ENCODE measurements at regions not wholly inside any gene's neighbourhood (a gene's known extent, or its start where the extent isn't known, plus 50 kb on each side); places are given as distances from the start of the nearest gene placed in this dataset.
"Not testable (repeated sequence)": the region's sequence is repeated elsewhere in the genome, so short reads cannot be mapped to it uniquely, and the experiment has no call there.

DNA sequence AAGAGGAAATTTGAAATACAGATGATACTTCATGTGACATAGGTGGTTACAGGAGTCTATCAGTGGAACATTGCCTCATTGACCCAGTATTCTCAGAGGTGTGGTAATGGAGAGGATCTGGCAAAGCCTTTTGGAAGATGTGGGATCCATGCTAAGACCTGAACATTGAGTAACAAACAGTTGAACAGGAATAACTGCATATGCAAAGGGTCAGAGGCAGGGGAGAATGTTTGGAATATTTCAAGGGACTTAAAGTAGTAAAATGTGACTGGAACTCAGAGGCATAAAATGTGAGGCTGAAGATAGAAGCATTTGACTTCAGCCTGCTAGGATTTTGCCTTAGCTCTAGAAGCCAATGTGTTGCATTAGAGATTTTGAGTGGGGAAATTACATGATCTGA, 300.2 kb upstream of the ETAA1 start:
- Mint-ChIP-seq H3K27me3 (no peaks in the 10 kb centered on the region), H3K4me1 (no peaks in the 10 kb centered on the region), H3K9me3 (peaks cover 0 to 3% (median 3%) of the 10 kb centered on the region in 7 donors), H3K4me3 (no peak overlapping the region), H3K27ac (no peak overlapping the region), H3K36me3 (no peaks in the 10 kb centered on the region)
- ATAC-seq (ENCODE audit: low read depth in 2 of 2) (no peak), DNase-seq (no peak)

DNA sequence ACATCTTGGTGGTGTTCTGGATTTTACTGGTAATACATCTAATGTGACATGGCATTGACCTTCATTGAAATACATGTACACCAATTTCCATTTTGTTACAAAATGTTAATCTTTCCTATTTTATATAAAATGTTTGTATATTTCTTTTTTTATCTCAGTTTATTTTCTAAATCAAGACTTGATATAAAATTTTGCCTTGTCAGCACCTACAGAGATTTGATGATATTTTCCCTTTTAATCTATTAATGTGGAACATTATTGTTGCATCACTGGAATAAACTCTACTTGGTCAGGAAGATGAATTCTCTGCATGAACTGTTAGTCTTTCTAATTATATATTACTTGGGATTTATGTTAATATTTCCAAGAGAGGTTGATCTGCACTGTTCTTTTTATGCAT, 294.0 kb upstream of the ETAA1 start:
- Mint-ChIP-seq H3K4me3 (no peak overlapping the region), H3K27me3 (no peaks in the 10 kb centered on the region), H3K4me1 (no peaks in the 10 kb centered on the region), H3K36me3 (peaks cover 0 to 8% of the 10 kb centered on the region in 2 donors), H3K27ac (no peak overlapping the region), H3K9me3 (peaks cover 9 to 45% (median 19%) of the 10 kb centered on the region in 7 donors)
- DNase-seq: no peak
- no peak for ATAC-seq (ENCODE audit: low read depth in 2 of 2)

DNA sequence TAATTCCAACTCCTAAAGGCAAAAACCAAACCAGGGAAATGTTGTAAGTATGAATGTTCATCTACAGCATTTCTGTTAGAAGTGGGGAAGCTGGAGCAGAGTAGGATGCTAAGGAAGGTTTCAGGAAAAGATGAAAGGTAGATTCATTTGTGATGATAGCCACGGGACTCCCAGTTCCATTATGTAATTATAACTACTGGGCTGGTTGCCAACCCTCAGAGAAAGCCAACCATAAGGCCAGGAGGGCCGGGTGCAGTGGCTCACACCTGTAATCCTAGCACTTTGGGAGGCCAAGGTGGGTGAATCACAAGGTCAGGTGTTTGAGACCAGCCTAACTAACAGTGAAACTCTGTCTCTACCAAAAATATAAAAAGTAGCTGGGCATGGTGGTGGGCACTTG, 288.9 kb upstream of the ETAA1 start:
- Mint-ChIP-seq H3K27me3 (no peaks in the 10 kb centered on the region), H3K4me3 (no peak overlapping the region), H3K4me1 (no peaks in the 10 kb centered on the region), H3K9me3 (peaks cover 9 to 31% (median 15%) of the 10 kb centered on the region in 7 donors), H3K27ac (no peak overlapping the region), H3K36me3 (peaks cover 0 to 8% of the 10 kb centered on the region in 2 donors)
- DNase-seq (no peak), ATAC-seq (ENCODE audit: low read depth in 2 of 2) (no peak)

DNA sequence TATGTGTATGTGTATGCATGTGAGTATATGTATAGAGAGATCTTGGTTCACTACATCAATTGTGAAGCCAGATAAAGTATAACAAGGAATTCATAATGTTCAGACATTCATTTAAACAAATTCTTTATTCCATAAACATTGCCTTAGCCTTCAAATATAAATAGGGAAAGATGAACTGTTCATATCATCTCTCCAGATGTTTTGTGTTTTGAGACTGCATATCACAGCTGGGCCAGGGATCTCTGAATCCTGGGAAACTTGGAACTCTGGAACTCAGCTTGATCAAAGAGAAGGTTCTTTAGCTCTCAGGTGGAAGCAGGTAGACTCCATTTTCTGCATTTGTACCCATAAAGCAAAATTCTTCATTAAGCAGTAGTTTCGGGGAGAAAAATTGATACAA, 272.6 kb upstream of the ETAA1 start:
- H3K27me3 Mint-ChIP-seq: no peaks in the 10 kb centered on the region
- ATAC-seq (ENCODE audit: low read depth in 2 of 2): no peak
- peaks cover 5 to 15% (median 8%) of the 10 kb centered on the region in 7 donors for H3K9me3 Mint-ChIP-seq
- H3K27ac Mint-ChIP-seq: no peak overlapping the region
- no peak overlapping the region for H3K4me3 Mint-ChIP-seq
- no peaks in the 10 kb centered on the region for H3K4me1 Mint-ChIP-seq
- H3K36me3 Mint-ChIP-seq: no peaks in the 10 kb centered on the region
- DNase-seq: no peak

DNA sequence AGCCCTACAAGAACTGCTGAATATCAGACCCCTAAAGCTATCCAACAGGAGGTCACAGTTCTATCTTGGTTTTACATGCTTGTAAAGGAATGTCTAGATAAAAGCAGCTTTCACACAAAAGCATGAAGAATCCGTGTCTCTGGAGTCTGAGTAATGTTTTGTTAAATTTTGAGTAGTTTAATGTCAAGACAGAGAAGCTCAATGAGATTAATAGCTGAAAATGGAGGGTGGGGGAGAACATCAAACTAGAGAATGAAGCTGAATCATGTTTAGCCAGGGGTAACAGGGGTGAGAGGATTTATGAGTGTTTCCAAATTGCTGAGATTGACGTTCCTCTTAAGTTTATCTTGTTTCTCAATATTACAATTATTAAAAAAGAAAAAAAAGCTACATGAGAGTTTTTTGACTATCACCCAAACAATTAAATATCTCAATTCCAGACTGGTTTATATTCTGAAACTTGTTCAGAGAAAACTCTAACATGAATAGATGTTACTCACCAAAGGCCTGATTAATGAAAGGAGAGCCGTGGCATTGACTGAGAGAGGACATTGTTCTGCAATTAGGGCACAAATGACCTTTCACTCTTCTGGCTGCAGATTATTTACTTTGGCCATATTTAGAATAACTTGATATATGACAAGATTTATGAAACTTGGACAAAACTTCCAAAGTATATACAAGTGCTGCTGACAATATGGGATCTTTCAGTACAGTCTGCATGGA, 266.4 kb upstream of the ETAA1 start:
- Mint-ChIP-seq H3K27me3 (no peaks in the 10 kb centered on the region), H3K4me1 (no peaks in the 10 kb centered on the region), H3K4me3 (no peak overlapping the region), H3K27ac (peak overlapping the region in 1 of 6 donors; percentile 1), H3K36me3 (no peaks in the 10 kb centered on the region), H3K9me3 (peaks cover 0 to 6% (median 0%) of the 10 kb centered on the region in 7 donors)
- no peak for ATAC-seq (ENCODE audit: low read depth in 2 of 2)
- no peak for DNase-seq

DNA sequence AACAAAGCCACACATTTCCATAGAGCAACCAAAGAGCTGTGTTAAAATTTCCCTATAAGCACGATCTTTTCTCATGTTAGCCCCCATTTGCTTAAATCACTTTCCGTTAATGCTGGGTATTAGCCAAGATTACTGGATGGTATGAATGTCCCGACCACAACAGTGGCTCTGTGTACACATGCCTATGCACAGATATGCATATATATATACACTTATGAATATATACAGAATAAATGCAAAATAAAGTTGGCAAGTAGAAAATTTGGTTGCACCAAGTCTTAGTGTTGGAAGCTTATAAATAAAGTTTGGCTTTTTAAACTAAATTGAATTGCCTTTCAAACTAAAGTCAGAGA, 265.9 kb upstream of the ETAA1 start:
- no peak overlapping the region for H3K27ac Mint-ChIP-seq
- H3K36me3 Mint-ChIP-seq: no peaks in the 10 kb centered on the region
- no peaks in the 10 kb centered on the region for H3K27me3 Mint-ChIP-seq
- ATAC-seq (ENCODE audit: low read depth in 2 of 2): no peak
- no peaks in the 10 kb centered on the region for H3K4me1 Mint-ChIP-seq
- H3K9me3 Mint-ChIP-seq: peaks cover 0 to 6% (median 0%) of the 10 kb centered on the region in 7 donors
- H3K4me3 Mint-ChIP-seq: no peak overlapping the region
- no peak for DNase-seq

DNA sequence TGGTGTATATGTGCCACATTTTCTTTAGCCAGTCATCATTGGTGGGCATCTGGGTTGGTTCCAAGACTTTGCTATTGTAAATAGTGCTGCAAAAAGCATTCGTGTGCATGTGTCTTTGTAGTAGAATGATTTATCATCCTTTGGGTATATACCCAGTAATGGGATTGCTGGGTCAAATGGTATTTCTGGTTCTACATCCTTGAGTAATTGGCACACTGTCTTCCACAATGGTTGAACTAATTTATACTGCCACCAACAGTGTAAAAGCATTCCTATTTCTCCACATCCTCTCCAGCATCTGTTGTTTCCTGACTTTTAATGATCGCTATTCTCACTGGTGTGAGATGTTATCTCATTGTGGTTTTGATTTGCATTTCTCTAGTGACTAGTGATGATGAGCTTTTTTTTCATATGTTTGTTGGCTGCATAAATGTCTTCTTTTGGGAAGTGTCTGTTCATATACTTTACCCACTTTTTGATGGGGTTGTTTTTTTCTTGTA, 264.6 kb upstream of the ETAA1 start:
- H3K36me3 Mint-ChIP-seq; H3K27me3 Mint-ChIP-seq; H3K4me1 Mint-ChIP-seq; H3K27ac Mint-ChIP-seq; H3K9me3 Mint-ChIP-seq; H3K4me3 Mint-ChIP-seq; ATAC-seq (ENCODE audit: low read depth in 2 of 2); DNase-seq: not testable (repeated sequence)

DNA sequence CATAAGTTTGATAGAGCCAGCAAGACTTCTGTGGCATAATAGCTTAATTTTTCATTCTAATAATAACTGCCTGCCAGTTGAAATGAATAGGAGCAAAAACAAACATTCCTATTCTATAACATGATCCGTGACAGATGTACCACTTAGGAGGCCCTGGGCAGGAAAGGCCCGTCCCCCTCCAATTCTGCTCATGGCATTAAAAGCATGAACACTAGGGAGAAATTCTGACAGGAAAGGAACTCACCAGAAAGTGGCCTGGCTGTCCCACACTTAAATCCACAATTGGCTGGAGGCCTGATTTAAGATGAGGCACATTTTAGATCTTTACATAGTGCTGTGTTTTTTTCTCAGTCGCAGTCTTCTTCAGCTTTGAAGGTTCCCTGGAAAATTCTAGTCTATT, 261.9 kb upstream of the ETAA1 start:
- H3K27ac Mint-ChIP-seq: no peak overlapping the region
- ATAC-seq (ENCODE audit: low read depth in 2 of 2): no peak
- H3K27me3 Mint-ChIP-seq: no peaks in the 10 kb centered on the region
- no peak for DNase-seq
- no peaks in the 10 kb centered on the region for H3K36me3 Mint-ChIP-seq
- H3K4me3 Mint-ChIP-seq: no peak overlapping the region
- H3K4me1 Mint-ChIP-seq: no peaks in the 10 kb centered on the region
- peaks cover 0 to 6% (median 0%) of the 10 kb centered on the region in 7 donors for H3K9me3 Mint-ChIP-seq

DNA sequence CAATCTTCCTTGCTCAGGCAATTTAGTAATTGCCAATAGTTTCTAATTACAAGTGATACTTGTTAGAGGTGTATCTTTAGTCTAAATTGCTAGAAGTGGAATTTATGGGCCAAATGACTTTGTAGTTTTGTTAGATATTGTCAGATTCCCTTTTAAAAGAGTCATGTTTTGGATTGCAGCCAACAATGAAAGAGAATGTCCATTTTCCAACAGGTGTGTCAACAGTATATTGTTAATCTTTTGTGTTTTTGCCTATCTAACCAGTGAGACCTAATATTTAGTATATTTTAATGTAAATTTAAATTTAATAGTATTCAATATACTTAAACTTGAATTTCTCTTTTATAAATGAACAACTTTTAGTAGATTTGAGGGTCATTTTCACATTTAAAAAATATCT, 259.4 kb upstream of the ETAA1 start:
- H3K4me1 Mint-ChIP-seq: no peaks in the 10 kb centered on the region
- no peaks in the 10 kb centered on the region for H3K36me3 Mint-ChIP-seq
- ATAC-seq (ENCODE audit: low read depth in 2 of 2) (no peak), DNase-seq (no peak)
- H3K9me3 Mint-ChIP-seq: peaks cover 0 to 3% (median 0%) of the 10 kb centered on the region in 7 donors
- no peaks in the 10 kb centered on the region for H3K27me3 Mint-ChIP-seq
- no peak overlapping the region for H3K4me3 Mint-ChIP-seq
- no peak overlapping the region for H3K27ac Mint-ChIP-seq

DNA sequence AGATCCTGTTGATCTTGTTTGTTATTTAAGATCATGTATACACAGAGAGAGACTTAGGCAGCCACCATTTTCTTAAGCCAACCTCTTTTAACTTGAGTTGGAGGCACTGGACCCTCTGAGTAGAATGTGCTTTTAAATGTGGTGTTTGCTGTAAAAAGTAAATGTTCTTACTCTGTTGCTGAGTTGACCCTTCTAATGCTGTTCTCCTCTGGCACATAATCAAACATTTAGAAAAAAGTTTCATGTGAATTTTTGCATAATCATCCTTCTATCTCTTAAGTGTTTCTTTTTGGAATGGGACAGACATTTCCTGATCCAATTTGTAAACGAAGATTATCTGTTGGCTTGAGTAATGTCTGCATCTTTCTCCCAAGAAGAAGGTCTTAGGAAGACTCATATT, 255.1 kb upstream of the ETAA1 start:
- H3K36me3 Mint-ChIP-seq: no peaks in the 10 kb centered on the region
- ATAC-seq (ENCODE audit: low read depth in 2 of 2) (no peak), DNase-seq (no peak)
- peaks cover 0 to 2% (median 0%) of the 10 kb centered on the region in 7 donors for H3K9me3 Mint-ChIP-seq
- no peak overlapping the region for H3K4me3 Mint-ChIP-seq
- no peaks in the 10 kb centered on the region for H3K4me1 Mint-ChIP-seq
- peaks cover 0 to 4% (median 0%) of the 10 kb centered on the region in 3 donors for H3K27me3 Mint-ChIP-seq
- H3K27ac Mint-ChIP-seq: no peak overlapping the region

DNA sequence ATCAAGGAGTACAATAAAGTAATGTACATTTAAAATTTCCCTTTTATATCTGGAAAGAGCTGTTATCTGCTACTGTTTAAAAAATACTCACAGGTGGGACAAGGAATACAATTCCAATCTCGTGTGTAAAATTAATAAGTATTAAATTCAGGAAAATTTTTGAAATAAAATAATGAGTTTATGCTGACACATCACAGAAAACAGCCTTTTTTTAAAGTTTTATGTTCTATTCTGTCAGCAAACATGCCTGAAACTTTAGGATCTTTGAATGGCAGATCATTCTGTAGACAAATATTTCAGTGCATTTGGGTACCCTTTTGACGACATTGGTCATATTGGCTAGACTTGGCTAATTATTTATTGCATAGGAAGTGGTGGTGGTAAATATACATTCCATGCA, 254.4 kb upstream of the ETAA1 start:
- Mint-ChIP-seq H3K27me3 (peaks cover 0 to 4% (median 0%) of the 10 kb centered on the region in 3 donors), H3K36me3 (no peaks in the 10 kb centered on the region), H3K4me3 (no peak overlapping the region), H3K9me3 (peaks cover 0 to 2% (median 0%) of the 10 kb centered on the region in 7 donors), H3K27ac (no peak overlapping the region), H3K4me1 (no peaks in the 10 kb centered on the region)
- ATAC-seq (ENCODE audit: low read depth in 2 of 2): no peak
- no peak for DNase-seq

DNA sequence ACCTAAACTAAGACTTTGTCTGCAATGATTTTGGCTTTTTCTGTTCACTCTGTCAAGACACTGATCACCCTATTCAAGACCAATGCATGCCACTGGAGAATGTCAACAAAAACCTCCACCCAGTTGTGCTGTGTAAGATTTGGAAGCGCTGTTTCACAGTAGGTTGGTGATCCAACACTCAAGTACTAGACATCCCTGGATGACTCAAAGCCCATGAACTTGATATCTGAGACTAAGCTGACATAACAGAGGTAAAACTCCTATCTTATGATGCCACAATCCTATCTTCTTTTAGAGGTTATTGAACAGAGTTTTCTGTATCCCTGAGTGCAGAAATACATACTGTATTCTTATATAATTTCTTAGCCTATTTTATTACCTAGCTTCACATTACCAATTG, 251.3 kb upstream of the ETAA1 start:
- no peak for DNase-seq
- Mint-ChIP-seq H3K27me3 (peaks cover 0 to 4% (median 0%) of the 10 kb centered on the region in 3 donors), H3K4me1 (no peaks in the 10 kb centered on the region), H3K36me3 (no peaks in the 10 kb centered on the region), H3K4me3 (no peak overlapping the region), H3K27ac (no peak overlapping the region), H3K9me3 (peaks cover 0 to 17% (median 2%) of the 10 kb centered on the region in 7 donors)
- ATAC-seq (ENCODE audit: low read depth in 2 of 2): no peak

DNA sequence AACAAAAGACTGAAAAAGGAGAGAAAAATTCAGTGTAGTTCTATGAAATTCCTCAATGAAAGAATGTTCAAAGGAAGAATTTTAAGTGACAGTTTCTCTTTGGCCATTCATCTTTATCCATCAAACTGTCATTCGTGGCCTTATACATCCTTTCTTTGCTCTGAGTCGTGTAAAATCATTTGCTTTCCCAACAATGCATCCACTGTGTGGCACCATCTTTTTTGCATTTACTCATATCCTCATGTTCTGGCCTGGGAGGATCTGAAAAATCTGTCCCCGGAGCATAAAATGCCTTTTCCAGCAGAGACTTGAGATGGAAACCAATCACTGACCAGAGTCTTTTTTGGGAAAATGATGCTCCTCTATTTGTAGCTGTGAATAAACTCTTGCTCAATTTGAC, 240.3 kb upstream of the ETAA1 start:
- DNase-seq (no peak), ATAC-seq (ENCODE audit: low read depth in 2 of 2) (no peak)
- Mint-ChIP-seq H3K36me3 (no peaks in the 10 kb centered on the region), H3K4me3 (no peak overlapping the region), H3K27ac (no peak overlapping the region), H3K9me3 (peaks cover 5 to 17% (median 8%) of the 10 kb centered on the region in 7 donors), H3K27me3 (no peaks in the 10 kb centered on the region), H3K4me1 (no peaks in the 10 kb centered on the region)

DNA sequence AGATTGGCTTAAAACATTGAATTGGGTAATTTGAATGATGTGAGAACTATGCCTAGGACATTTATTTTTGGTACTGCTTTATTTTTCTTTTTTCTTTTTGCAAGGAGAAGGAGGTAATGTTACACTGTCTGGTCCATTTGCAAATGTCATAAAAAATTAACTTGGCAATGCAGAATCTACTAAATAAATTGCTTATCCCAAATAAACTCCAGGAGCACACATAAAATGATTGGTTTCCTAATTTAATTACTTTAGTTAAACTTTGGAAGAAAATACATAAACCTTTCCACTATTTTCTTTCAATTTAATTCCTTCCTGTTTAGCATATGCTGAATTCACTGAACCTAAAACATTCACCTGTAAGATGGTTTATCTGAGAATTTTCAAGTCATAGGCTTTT, 238.4 kb upstream of the ETAA1 start:
- no peak for DNase-seq
- H3K36me3 Mint-ChIP-seq: no peaks in the 10 kb centered on the region
- H3K9me3 Mint-ChIP-seq: peaks cover 0 to 5% (median 2%) of the 10 kb centered on the region in 7 donors

More for the DNA sequence above, 238.4 kb upstream of the ETAA1 start:
- Mint-ChIP-seq H3K4me3 (no peak overlapping the region), H3K4me1 (no peaks in the 10 kb centered on the region), H3K27ac (no peak overlapping the region), H3K27me3 (no peaks in the 10 kb centered on the region)
- no peak for ATAC-seq (ENCODE audit: low read depth in 2 of 2)

Measured in naive B cell (primary cell).